Endodermal cell (in vitro differentiated cells): ENCODE measurements at regions not wholly inside any gene's neighbourhood (a gene's known extent, or its start where the extent isn't known, plus 50 kb on each side); places are given as distances from the start of the nearest gene placed in this dataset.

Experiments
- DNase-seq: peaks from one replicate; pipeline ENCODE4 v3.0.0-alpha.2; 2017
- H3K27ac ChIP-seq: 2 replicates; pipeline ENCODE4 v1.5.1; 2013; ENCODE audit warnings: mild to moderate bottlenecking, low read depth, low read length, moderate library complexity
- H3K27me3 ChIP-seq: 2 replicates; pipeline ENCODE4 v1.6.1; 2013; ENCODE audit warnings: mild to moderate bottlenecking, low read length, moderate library complexity; ENCODE audit not compliant: insufficient read depth, control insufficient read depth, poor library complexity, severe bottlenecking
- H3K36me3 ChIP-seq: 2 replicates; pipeline ENCODE4 v1.7.0; 2013; ENCODE audit warnings: mild to moderate bottlenecking, low read length, moderate library complexity; ENCODE audit not compliant: control insufficient read depth, insufficient read depth
- H3K4me1 ChIP-seq: one replicate; pipeline ENCODE4 v1.7.0; 2013; ENCODE audit warnings: low read length; ENCODE audit not compliant: control insufficient read depth, insufficient read depth
- H3K4me3 ChIP-seq: 2 replicates; pipeline ENCODE4 v1.5.1; 2013; ENCODE audit warnings: mild to moderate bottlenecking, low read length, moderate library complexity
- H3K9ac ChIP-seq: 2 replicates; pipeline ENCODE4 v1.6.1; 2013; ENCODE audit warnings: mild to moderate bottlenecking, low read length, moderate library complexity; ENCODE audit not compliant: poor library complexity, severe bottlenecking; ENCODE audit errors: extremely low read depth
- H3K9me3 ChIP-seq: 2 replicates; pipeline ENCODE4 v1.6.1; 2013; ENCODE audit warnings: mild to moderate bottlenecking, low read length, moderate library complexity; ENCODE audit not compliant: control insufficient read depth
- H3K27ac Mint-ChIP-seq: 2 replicates; pipeline ENCODE4 v1.8.0; 2020; ENCODE audit warnings: mixed read lengths
- H3K27me3 Mint-ChIP-seq: 2 replicates; pipeline ENCODE4 v1.8.0; 2021; ENCODE audit warnings: mild to moderate bottlenecking, mixed read lengths; ENCODE audit not compliant: insufficient read depth
- H3K36me3 Mint-ChIP-seq: 2 replicates; pipeline ENCODE4 v1.8.0; 2020; ENCODE audit warnings: low read depth, mixed read lengths
- H3K4me1 Mint-ChIP-seq: 2 replicates; pipeline ENCODE4 v1.8.0; 2020; ENCODE audit warnings: mixed read lengths
- H3K4me3 Mint-ChIP-seq: 2 replicates; pipeline ENCODE4 v1.8.0; 2020; ENCODE audit warnings: mild to moderate bottlenecking, moderate library complexity, mixed read lengths
- H3K9me3 Mint-ChIP-seq: 2 replicates; pipeline ENCODE4 v1.8.0; 2020; ENCODE audit warnings: mild to moderate bottlenecking, mixed read lengths
- WGBS, 2 experiments: methylation state at CpG; one replicate each; pipeline versions ENCODE4 v1.1.5 to v1.1.7; 2013; ENCODE audit warnings: missing lambda C conversion rate in 2 of 2, mixed read lengths in 1 of 2; ENCODE audit not compliant: insufficient coverage in 1 of 2, insufficient read length in 1 of 2; 5-methylcytosine and 5-hydroxymethylcytosine counted together
- TF ChIP-seq, protein P1 (sequence below): fragments of 200-600 bp; sonication (generic); conservative IDR thresholded peaks from 2 replicates; pipeline ENCODE4 v1.5.0; 2021; ENCODE audit warnings: antibody characterized with exemption, mild to moderate bottlenecking

- Mint-ChIP-seq H3K36me3 (no peaks in the 10 kb centered on the region), H3K27me3 (no peaks in the 10 kb centered on the region), H3K27ac (no peak overlapping the region), H3K4me3 (no peak overlapping the region), H3K4me1 (no peaks in the 10 kb centered on the region), H3K9me3 (peaks cover 3% of the 10 kb centered on the region)
- H3K4me3 ChIP-seq: no peak overlapping the region
- H3K9me3 ChIP-seq: no peaks in the 10 kb centered on the region
- DNase-seq: no peak
- TF ChIP-seq, protein P1, sequence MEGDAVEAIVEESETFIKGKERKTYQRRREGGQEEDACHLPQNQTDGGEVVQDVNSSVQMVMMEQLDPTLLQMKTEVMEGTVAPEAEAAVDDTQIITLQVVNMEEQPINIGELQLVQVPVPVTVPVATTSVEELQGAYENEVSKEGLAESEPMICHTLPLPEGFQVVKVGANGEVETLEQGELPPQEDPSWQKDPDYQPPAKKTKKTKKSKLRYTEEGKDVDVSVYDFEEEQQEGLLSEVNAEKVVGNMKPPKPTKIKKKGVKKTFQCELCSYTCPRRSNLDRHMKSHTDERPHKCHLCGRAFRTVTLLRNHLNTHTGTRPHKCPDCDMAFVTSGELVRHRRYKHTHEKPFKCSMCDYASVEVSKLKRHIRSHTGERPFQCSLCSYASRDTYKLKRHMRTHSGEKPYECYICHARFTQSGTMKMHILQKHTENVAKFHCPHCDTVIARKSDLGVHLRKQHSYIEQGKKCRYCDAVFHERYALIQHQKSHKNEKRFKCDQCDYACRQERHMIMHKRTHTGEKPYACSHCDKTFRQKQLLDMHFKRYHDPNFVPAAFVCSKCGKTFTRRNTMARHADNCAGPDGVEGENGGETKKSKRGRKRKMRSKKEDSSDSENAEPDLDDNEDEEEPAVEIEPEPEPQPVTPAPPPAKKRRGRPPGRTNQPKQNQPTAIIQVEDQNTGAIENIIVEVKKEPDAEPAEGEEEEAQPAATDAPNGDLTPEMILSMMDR: no peak
- no peaks in the 10 kb centered on the region for H3K4me1 ChIP-seq
- H3K27ac ChIP-seq: no peak overlapping the region
- no peak overlapping the region for H3K9ac ChIP-seq
- H3K27me3 ChIP-seq: no peaks in the 10 kb centered on the region
- no peaks in the 10 kb centered on the region for H3K36me3 ChIP-seq
- 87 to 89% methylated on average over 3 of the region's 3 CpGs for WGBS, 2 experiments
Observed at GRCh38 chr6:137687818-137688217, 179.2 kb upstream of the TNFAIP3 start.

DNA sequence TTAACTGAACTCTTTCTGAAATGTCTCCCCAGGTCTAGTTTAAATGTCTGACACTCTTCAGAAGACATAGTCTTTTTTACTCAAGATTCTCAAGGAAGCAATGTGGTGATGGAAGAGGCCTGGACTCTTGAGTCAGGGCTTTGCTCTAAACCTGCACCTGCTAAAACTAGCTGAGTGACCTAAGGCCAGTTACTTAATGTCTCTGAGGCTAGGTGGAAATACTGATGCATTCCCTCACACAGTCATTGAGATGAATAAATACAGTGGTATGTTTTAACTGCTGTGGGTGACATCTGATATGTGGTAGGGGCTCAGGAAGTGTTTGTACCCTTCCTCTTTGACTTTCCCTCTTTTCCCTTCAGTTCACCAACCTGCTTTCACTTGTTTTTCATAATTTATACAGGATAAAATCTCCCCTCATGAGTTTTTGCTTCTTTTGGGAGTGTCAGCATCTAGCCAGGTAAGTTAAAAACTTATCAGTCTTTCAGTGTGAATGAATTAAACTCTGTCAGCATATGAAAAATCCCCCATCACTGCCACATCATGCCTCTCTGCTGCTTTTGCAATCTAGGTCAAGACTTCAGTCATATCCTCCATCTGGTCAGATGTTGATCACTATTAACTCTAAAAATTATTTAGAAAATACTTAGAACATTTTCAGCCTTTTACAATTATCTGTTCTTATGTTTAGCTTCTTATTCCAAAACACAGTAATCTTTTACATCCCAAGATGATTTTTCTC, 178.7 kb upstream of the TNFAIP3 start:
- H3K4me3 ChIP-seq: no peak overlapping the region
- Mint-ChIP-seq H3K27ac (no peak overlapping the region), H3K4me3 (no peak overlapping the region), H3K27me3 (no peaks in the 10 kb centered on the region), H3K9me3 (no peaks in the 10 kb centered on the region), H3K36me3 (no peaks in the 10 kb centered on the region), H3K4me1 (no peaks in the 10 kb centered on the region)
- H3K9me3 ChIP-seq: no peaks in the 10 kb centered on the region
- H3K36me3 ChIP-seq: no peaks in the 10 kb centered on the region
- H3K27me3 ChIP-seq: no peaks in the 10 kb centered on the region
- TF ChIP-seq, protein P1: no peak
- H3K4me1 ChIP-seq: no peaks in the 10 kb centered on the region
- DNase-seq: no peak
- H3K9ac ChIP-seq: no peak overlapping the region
- no peak overlapping the region for H3K27ac ChIP-seq

- Mint-ChIP-seq H3K27me3 (no peaks in the 10 kb centered on the region), H3K4me1 (no peaks in the 10 kb centered on the region), H3K9me3 (no peaks in the 10 kb centered on the region), H3K36me3 (no peaks in the 10 kb centered on the region), H3K4me3 (no peak overlapping the region), H3K27ac (no peak overlapping the region)
- TF ChIP-seq, protein P1: no peak
- Histone ChIP-seq H3K9me3 (no peaks in the 10 kb centered on the region), H3K27me3 (no peaks in the 10 kb centered on the region), H3K9ac (no peak overlapping the region), H3K36me3 (no peaks in the 10 kb centered on the region), H3K4me3 (no peak overlapping the region), H3K27ac (no peak overlapping the region), H3K4me1 (no peaks in the 10 kb centered on the region)
- DNase-seq: no peak
- 86 to 91% methylated on average over 1 to 4 of the region's 4 CpGs for WGBS, 2 experiments
Observed at GRCh38 chr6:137689377-137689776, 177.7 kb upstream of the TNFAIP3 start.
